MM.1S (cell line): ENCODE measurements at regions not wholly inside any gene's neighbourhood (a gene's known extent, or its start where the extent isn't known, plus 50 kb on each side); places are given as distances from the start of the nearest gene placed in this dataset.
"Not testable (repeated sequence)": the region's sequence is repeated elsewhere in the genome, so short reads cannot be mapped to it uniquely, and the experiment has no call there.

Source experiments
- DNase-seq: peaks from one replicate; pipeline ENCODE4 v3.0.0-alpha.2; 2015
- H2AFZ ChIP-seq: fragments of 300-600 bp; sonication (generic); 2 replicates; pipeline ENCODE4 v1.6.0; 2016; ENCODE audit warnings: antibody characterized with exemption, low read length
- H3F3A ChIP-seq: fragments of 300-600 bp; sonication (generic); 2 replicates; pipeline ENCODE4 v1.6.1; 2016; ENCODE audit warnings: mild to moderate bottlenecking, antibody characterized with exemption, low read length, moderate library complexity, mixed read lengths; ENCODE audit not compliant: insufficient read depth
- H3K27ac ChIP-seq: fragments of 300-600 bp; sonication (generic); 2 replicates; pipeline ENCODE4 v1.5.1; 2016; ENCODE audit warnings: mild to moderate bottlenecking, low read length
- H3K27me3 ChIP-seq: fragments of 300-600 bp; sonication (generic); replicated peaks from 2 replicates; pipeline ENCODE4 v1.6.0; 2016; ENCODE audit warnings: low read length; ENCODE audit not compliant: insufficient read depth
- H3K36me3 ChIP-seq: fragments of 300-600 bp; sonication (generic); replicated peaks from 2 replicates; pipeline ENCODE4 v1.6.1; 2016; ENCODE audit warnings: mild to moderate bottlenecking, low read length, mixed read lengths; ENCODE audit not compliant: insufficient read depth
- H3K4me1 ChIP-seq: fragments of 300-600 bp; sonication (generic); 2 replicates; pipeline ENCODE4 v1.6.1; 2016; ENCODE audit warnings: low read length, mixed read lengths
- H3K4me2 ChIP-seq: fragments of 300-600 bp; sonication (generic); 2 replicates; pipeline ENCODE4 v1.6.0; 2016; ENCODE audit warnings: low read depth, low read length
- H3K4me3 ChIP-seq: fragments of 300-600 bp; sonication (generic); 2 replicates; pipeline ENCODE4 v1.5.1; 2016; ENCODE audit warnings: low read length, mixed read lengths
- H3K79me2 ChIP-seq: fragments of 300-600 bp; sonication (generic); 2 replicates; pipeline ENCODE4 v1.6.1; 2016; ENCODE audit warnings: mixed run types, low read length, mixed read lengths
- H3K9ac ChIP-seq: fragments of 300-600 bp; sonication (generic); 2 replicates; pipeline ENCODE4 v1.6.1; 2016; ENCODE audit warnings: low read length, mixed read lengths
- H3K9me2 ChIP-seq: fragments of 300-600 bp; sonication (generic); replicated peaks from 2 replicates; pipeline ENCODE4 v1.6.1; 2016; ENCODE audit warnings: mild to moderate bottlenecking, low read length, mixed read lengths; ENCODE audit not compliant: insufficient read depth
- H3K9me3 ChIP-seq: fragments of 300-600 bp; sonication (generic); replicated peaks from 2 replicates; pipeline ENCODE4 v1.6.1; 2016; ENCODE audit warnings: mild to moderate bottlenecking, low read length, mixed read lengths; ENCODE audit not compliant: insufficient read depth
- H4K20me1 ChIP-seq: fragments of 300-600 bp; sonication (generic); 2 replicates; pipeline ENCODE4 v1.6.1; 2016; ENCODE audit warnings: mild to moderate bottlenecking, low read length, moderate library complexity, mixed read lengths; ENCODE audit not compliant: insufficient read depth
- CTCF ChIP-seq: fragments of 300-600 bp; sonication (generic); IDR thresholded peaks from 2 replicates; pipeline ENCODE4 v1.5.1; 2016; ENCODE audit warnings: antibody characterized with exemption, low read length, mixed read lengths
- EZH2 ChIP-seq: fragments of 300-600 bp; sonication (generic); optimal IDR thresholded peaks from 2 replicates; pipeline ENCODE3; 2017; ENCODE audit warnings: low read depth, mild to moderate bottlenecking, antibody characterized with exemption, low read length, mixed read lengths
- EZH2phosphoT487 ChIP-seq: fragments of 300-600 bp; sonication (generic); IDR thresholded peaks from 2 replicates; pipeline ENCODE4 v1.6.1; 2018; ENCODE audit warnings: antibody characterized with exemption, low read length

GRCh38 chr10:81426722-81427121 lies 448.3 kb upstream of the NRG3 start:
- TF ChIP-seq CTCF (no peak), EZH2phosphoT487 (no peak), EZH2 (no peak)
- Histone ChIP-seq H3K9me3 (no peaks in the 10 kb centered on the region), H3K4me3 (no peak overlapping the region), H3K4me2 (no peak overlapping the region), H3F3A (no peaks in the 10 kb centered on the region), H3K36me3 (no peaks in the 10 kb centered on the region), H2AFZ (no peak overlapping the region), H3K79me2 (no peaks in the 10 kb centered on the region), H3K4me1 (no peaks in the 10 kb centered on the region), H3K9me2 (no peaks in the 10 kb centered on the region), H3K27me3 (no peaks in the 10 kb centered on the region), H4K20me1 (no peaks in the 10 kb centered on the region), H3K27ac (no peak overlapping the region), H3K9ac (no peak overlapping the region)
- DNase-seq: no peak

GRCh38 chr10:81428456-81429134 lies 446.4 kb upstream of the NRG3 start:
- no peaks in the 10 kb centered on the region for H3K9me3 ChIP-seq
- no peak overlapping the region for H3K4me3 ChIP-seq
- H2AFZ ChIP-seq: no peak overlapping the region
- H3K27ac ChIP-seq: no peak overlapping the region
- H3K27me3 ChIP-seq: no peaks in the 10 kb centered on the region
- H3K36me3 ChIP-seq: no peaks in the 10 kb centered on the region
- H3K9me2 ChIP-seq: no peaks in the 10 kb centered on the region
- no peak overlapping the region for H3K9ac ChIP-seq
- no peak for TF ChIP-seq EZH2
- TF ChIP-seq CTCF: no peak
- no peak for TF ChIP-seq EZH2phosphoT487
- DNase-seq: no peak
- no peaks in the 10 kb centered on the region for H3K79me2 ChIP-seq
- no peak overlapping the region for H3K4me2 ChIP-seq
- H3F3A ChIP-seq: no peaks in the 10 kb centered on the region
- H3K4me1 ChIP-seq: no peaks in the 10 kb centered on the region
- H4K20me1 ChIP-seq: no peaks in the 10 kb centered on the region

GRCh38 chr10:81439445-81439844 lies 435.5 kb upstream of the NRG3 start:
- no peaks in the 10 kb centered on the region for H3K27me3 ChIP-seq
- no peaks in the 10 kb centered on the region for H3K9me2 ChIP-seq
- H3K4me3 ChIP-seq: no peak overlapping the region
- H3K79me2 ChIP-seq: no peaks in the 10 kb centered on the region
- no peaks in the 10 kb centered on the region for H3K36me3 ChIP-seq
- H3K27ac ChIP-seq: no peak overlapping the region
- no peak overlapping the region for H2AFZ ChIP-seq
- no peaks in the 10 kb centered on the region for H4K20me1 ChIP-seq
- no peaks in the 10 kb centered on the region for H3F3A ChIP-seq
- no peaks in the 10 kb centered on the region for H3K9me3 ChIP-seq
- no peaks in the 10 kb centered on the region for H3K4me1 ChIP-seq
- no peak overlapping the region for H3K9ac ChIP-seq
- no peak for TF ChIP-seq EZH2
- TF ChIP-seq CTCF: no peak
- TF ChIP-seq EZH2phosphoT487: no peak
- no peak for DNase-seq
- H3K4me2 ChIP-seq: no peak overlapping the region

GRCh38 chr10:81441624-81442023 lies 433.4 kb upstream of the NRG3 start:
- not testable (repeated sequence) for H3K27me3 ChIP-seq, H4K20me1 ChIP-seq, H3K4me1 ChIP-seq, DNase-seq, H3K9me3 ChIP-seq, H3K36me3 ChIP-seq, H3K4me2 ChIP-seq, H3F3A ChIP-seq, H3K4me3 ChIP-seq, H3K27ac ChIP-seq, H3K9me2 ChIP-seq, H3K9ac ChIP-seq, H3K79me2 ChIP-seq, H2AFZ ChIP-seq
